ENCODE measurements at regions not wholly inside any gene's neighbourhood (a gene's known extent, or its start where the extent isn't known, plus 50 kb on each side); places are given as distances from the start of the nearest gene placed in this dataset.

DNA sequence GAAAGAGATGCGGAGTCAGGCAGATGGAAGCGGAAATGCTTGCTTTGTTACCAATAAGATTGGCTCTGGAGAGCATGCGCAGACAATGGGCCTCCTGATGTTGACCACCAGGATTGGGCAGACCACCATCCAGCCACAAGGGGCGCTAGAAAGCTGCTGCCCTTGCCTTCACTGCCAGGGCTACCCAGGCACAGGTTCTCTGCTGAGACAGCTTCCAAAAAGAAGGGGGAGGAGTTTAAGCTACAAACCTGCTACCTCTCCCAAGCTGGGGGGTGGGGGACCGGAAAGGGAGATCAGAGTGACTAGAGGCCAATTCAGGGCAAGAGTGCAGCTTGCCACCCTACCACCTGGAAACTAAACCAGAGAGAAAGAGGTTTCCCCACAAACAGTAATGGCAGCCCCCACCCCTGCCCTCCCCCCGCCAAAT is 369.7 kb downstream of the RRAGC start:
- H3K4me3 ChIP-seq, result no peak overlapping the region
- no peaks in the 10 kb centered on the region for H3K36me3 ChIP-seq
- no peak overlapping the region for H3K27ac ChIP-seq
- TF ChIP-seq POLR2AphosphoS5 (IDR thresholded peaks at IDR 0.05), result no peak
- TF ChIP-seq, protein P1, sequence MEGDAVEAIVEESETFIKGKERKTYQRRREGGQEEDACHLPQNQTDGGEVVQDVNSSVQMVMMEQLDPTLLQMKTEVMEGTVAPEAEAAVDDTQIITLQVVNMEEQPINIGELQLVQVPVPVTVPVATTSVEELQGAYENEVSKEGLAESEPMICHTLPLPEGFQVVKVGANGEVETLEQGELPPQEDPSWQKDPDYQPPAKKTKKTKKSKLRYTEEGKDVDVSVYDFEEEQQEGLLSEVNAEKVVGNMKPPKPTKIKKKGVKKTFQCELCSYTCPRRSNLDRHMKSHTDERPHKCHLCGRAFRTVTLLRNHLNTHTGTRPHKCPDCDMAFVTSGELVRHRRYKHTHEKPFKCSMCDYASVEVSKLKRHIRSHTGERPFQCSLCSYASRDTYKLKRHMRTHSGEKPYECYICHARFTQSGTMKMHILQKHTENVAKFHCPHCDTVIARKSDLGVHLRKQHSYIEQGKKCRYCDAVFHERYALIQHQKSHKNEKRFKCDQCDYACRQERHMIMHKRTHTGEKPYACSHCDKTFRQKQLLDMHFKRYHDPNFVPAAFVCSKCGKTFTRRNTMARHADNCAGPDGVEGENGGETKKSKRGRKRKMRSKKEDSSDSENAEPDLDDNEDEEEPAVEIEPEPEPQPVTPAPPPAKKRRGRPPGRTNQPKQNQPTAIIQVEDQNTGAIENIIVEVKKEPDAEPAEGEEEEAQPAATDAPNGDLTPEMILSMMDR (IDR thresholded peaks at IDR 0.05), result peak in 2 of 4 experiments; percentile 20 to 40
- TF ChIP-seq POLR2A (IDR thresholded peaks at IDR 0.05), result no peak
- TF ChIP-seq EP300 (IDR thresholded peaks at IDR 0.05), result no peak
- H3K9me3 ChIP-seq, result no peaks in the 10 kb centered on the region
- no peaks in the 10 kb centered on the region for H3K4me1 ChIP-seq
- no peak for ATAC-seq
- 30 to 36% methylated on average over 2 of the region's 6 CpGs for WGBS, 2 donors (ENCODE audit: low coverage in 1 of 2)
- peaks cover 50% of the 10 kb centered on the region for H3K27me3 ChIP-seq

DNA sequence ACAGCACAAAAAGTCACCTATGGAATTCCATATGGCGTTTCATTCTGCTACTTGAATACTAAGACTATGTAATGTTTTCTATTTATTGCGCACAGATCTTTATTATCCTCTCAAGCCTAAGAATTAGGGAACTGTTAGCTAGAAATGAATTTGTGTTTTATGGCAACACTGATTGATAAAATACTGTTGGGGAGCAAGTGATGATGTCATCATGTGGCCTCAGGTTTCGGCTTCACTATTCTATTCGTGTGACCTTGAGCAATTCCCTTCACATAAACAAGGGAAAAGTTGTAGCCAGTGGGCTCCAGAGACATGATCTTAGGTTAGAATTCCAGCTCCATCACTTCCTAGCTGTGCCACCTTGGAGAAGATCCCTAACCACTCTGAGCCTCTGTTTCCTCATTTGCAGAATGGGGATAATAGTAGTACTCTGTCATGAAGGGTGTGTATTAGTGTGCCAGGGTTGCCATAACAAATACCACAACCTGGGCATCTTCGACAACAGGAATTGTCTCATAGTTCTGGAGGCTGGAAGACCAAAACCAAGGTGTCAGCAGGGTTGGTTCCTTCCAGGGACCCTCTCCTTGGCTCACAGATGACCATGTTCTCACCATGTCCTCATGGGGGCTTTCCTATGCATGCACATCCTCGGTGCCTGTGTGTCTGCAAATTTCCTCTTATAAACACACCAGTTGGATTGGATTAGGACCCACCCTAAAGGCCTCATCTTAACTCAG is 371.2 kb downstream of the RRAGC start:
- Histone ChIP-seq H3K27ac (no peak overlapping the region), H3K4me3 (no peak overlapping the region), H3K36me3 (no peaks in the 10 kb centered on the region), H3K9me3 (no peaks in the 10 kb centered on the region), H3K4me1 (no peaks in the 10 kb centered on the region), H3K27me3 (peaks cover 56% of the 10 kb centered on the region)
- 87 to 96% methylated on average over 5 of the region's 6 CpGs for WGBS, 2 donors (ENCODE audit: low coverage in 1 of 2)
- TF ChIP-seq EP300 (IDR thresholded peaks at IDR 0.05) (no peak), POLR2AphosphoS5 (IDR thresholded peaks at IDR 0.05) (no peak), POLR2A (IDR thresholded peaks at IDR 0.05) (no peak)
- TF ChIP-seq, protein P1 (IDR thresholded peaks at IDR 0.05), result no peak
- no peak for ATAC-seq

DNA sequence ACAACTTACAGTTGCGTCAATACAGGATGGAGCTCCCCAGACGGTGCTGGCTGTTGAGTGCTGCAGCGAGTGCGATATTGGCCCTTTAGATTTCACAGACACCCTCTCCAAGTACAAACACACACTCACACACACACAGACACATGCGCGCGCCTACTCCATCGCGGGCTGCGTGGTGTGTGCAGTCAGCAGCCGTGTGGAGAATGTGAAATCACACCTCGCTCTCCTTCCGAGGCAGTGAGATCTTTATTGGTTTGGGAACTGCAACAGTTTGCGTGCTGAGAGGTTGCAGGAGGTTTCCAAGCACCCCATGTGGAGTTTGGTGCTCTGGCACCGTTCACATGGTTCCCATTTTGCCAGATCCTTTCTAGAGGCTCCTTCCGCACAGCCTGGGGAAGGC is 372.2 kb downstream of the RRAGC start:
- TF ChIP-seq, protein P1 (IDR thresholded peaks at IDR 0.05), result no peak
- TF ChIP-seq POLR2A (IDR thresholded peaks at IDR 0.05) (no peak), POLR2AphosphoS5 (IDR thresholded peaks at IDR 0.05) (no peak), EP300 (IDR thresholded peaks at IDR 0.05) (no peak)
- no peaks in the 10 kb centered on the region for H3K4me1 ChIP-seq

DNA sequence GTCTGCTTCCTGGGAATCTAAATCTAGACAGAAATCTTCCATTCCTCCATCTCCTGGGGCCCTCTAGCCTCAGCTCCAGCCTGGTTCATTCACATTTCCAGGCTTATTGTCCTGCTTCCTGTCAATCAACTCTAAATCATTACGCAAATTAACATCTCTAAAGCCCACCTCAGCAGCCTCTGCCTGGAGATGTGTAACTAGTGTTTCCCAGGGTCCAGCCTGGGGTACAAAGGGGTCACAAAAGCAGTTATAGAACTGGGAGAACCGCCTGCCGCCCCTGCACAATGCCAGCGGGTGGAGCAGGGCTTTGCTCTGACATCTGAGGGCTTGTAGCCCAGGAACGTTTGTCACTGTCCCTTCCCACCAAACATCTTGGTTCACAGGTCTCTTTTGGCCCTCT is 373.5 kb downstream of the RRAGC start:
- no peak overlapping the region for H3K4me3 ChIP-seq
- H3K27me3 ChIP-seq, result peaks cover 61% of the 10 kb centered on the region
- no peaks in the 10 kb centered on the region for H3K4me1 ChIP-seq
- ATAC-seq, result no peak
- WGBS, 2 donors (ENCODE audit: low coverage in 1 of 2), result 38 to 58% methylated on average over 3 to 5 of the region's 5 CpGs
- no peak overlapping the region for H3K27ac ChIP-seq
- H3K9me3 ChIP-seq, result no peaks in the 10 kb centered on the region
- H3K36me3 ChIP-seq, result no peaks in the 10 kb centered on the region
- TF ChIP-seq, protein P1 (IDR thresholded peaks at IDR 0.05), result no peak
- TF ChIP-seq POLR2AphosphoS5 (IDR thresholded peaks at IDR 0.05) (no peak), POLR2A (IDR thresholded peaks at IDR 0.05) (no peak), EP300 (IDR thresholded peaks at IDR 0.05) (no peak)

More for the DNA sequence above, 372.2 kb downstream of the RRAGC start:
- Histone ChIP-seq H3K36me3 (no peaks in the 10 kb centered on the region), H3K4me3 (no peak overlapping the region), H3K9me3 (no peaks in the 10 kb centered on the region), H3K27me3 (peaks cover 56% of the 10 kb centered on the region), H3K27ac (no peak overlapping the region)
- 30 to 76% methylated on average over 2 to 3 of the region's 16 CpGs for WGBS, 2 donors (ENCODE audit: low coverage in 1 of 2)
- no peak for ATAC-seq
